Gastrocnemius medialis (tissue), 4 donors: ENCODE measurements at regions not wholly inside any gene's neighbourhood (a gene's known extent, or its start where the extent isn't known, plus 50 kb on each side); places are given as distances from the start of the nearest gene placed in this dataset.

Experiments
- POLR2A ChIP-seq, 2 donors: fragments of 450-650 bp; IDR thresholded peaks; one replicate each; pipeline ENCODE4 v1.6.1; 2017; ENCODE audit warnings: antibody characterized with exemption in 2 of 2, mild to moderate bottlenecking in 2 of 2, moderate library complexity in 2 of 2
- TF ChIP-seq, protein P1 (sequence below), 5 experiments: fragments of 450-650 bp in 3 of 5; fragments of 200-600 bp in 2 of 5; sonication (generic) in 2 of 5; IDR thresholded peaks in 4 of 5; conservative IDR thresholded peaks in 1 of 5; 1 replicate in 4 of 5; 2 replicates in 1 of 5; pipeline ENCODE4 v1.5.1; 2016 to 2019; ENCODE audit warnings: antibody characterized with exemption in 5 of 5, mild to moderate bottlenecking in 3 of 5, moderate library complexity in 3 of 5

DNA sequence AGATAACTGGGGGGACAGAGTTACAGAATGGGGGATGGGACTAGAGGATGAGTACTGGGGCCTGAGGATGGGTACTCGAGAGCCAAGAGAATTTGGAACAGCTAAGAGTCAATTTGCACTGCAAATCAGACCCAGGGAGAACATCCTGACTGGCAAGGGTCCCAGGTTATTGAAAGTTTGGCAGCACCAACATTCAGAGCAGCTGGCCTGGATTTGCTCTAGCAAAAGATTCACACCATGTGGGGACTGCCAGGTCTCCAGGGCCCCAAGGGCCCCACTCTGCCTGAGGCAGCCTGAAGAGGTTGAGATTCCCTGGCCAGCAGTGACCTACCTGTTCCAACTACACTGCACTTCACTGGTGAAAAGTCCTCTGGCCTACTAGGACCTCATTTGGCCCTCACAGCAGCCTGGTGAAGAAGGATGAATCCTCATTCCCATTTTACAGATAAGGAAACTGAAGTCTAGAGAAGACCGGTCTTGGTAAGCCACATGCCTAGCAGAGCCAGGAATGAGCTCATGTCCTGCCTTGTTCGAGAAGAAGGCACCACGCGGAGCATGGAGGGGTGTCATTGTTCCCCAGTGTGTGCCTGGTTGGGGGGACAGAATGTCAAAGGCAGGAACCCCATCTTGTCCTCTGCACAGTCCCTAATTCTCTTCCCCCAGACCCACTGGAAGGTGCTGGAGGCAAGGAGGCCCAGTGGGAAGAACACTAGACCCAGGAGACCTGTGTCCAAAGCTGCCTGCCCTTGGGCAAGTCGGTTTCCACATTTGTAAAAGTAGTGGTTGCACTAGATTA, 258.6 kb downstream of the TNS1 start:
- no peak for TF ChIP-seq POLR2A (IDR thresholded peaks at IDR 0.05)
- TF ChIP-seq, protein P1, sequence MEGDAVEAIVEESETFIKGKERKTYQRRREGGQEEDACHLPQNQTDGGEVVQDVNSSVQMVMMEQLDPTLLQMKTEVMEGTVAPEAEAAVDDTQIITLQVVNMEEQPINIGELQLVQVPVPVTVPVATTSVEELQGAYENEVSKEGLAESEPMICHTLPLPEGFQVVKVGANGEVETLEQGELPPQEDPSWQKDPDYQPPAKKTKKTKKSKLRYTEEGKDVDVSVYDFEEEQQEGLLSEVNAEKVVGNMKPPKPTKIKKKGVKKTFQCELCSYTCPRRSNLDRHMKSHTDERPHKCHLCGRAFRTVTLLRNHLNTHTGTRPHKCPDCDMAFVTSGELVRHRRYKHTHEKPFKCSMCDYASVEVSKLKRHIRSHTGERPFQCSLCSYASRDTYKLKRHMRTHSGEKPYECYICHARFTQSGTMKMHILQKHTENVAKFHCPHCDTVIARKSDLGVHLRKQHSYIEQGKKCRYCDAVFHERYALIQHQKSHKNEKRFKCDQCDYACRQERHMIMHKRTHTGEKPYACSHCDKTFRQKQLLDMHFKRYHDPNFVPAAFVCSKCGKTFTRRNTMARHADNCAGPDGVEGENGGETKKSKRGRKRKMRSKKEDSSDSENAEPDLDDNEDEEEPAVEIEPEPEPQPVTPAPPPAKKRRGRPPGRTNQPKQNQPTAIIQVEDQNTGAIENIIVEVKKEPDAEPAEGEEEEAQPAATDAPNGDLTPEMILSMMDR (IDR thresholded peaks at IDR 0.05 in 4 of 5, conservative IDR thresholded peaks at IDR 0.05 in 1 of 5): no peak
